MM.1S (cell line): ENCODE measurements at regions not wholly inside any gene's neighbourhood (a gene's known extent, or its start where the extent isn't known, plus 50 kb on each side); places are given as distances from the start of the nearest gene placed in this dataset.
"Not testable (repeated sequence)": the region's sequence is repeated elsewhere in the genome, so short reads cannot be mapped to it uniquely, and the experiment has no call there.

Experiments used
- DNase-seq: peaks from one replicate; pipeline ENCODE4 v3.0.0-alpha.2; 2015
- H2AFZ ChIP-seq: fragments of 300-600 bp; sonication (generic); 2 replicates; pipeline ENCODE4 v1.6.0; 2016; ENCODE audit warnings: antibody characterized with exemption, low read length
- H3F3A ChIP-seq: fragments of 300-600 bp; sonication (generic); 2 replicates; pipeline ENCODE4 v1.6.1; 2016; ENCODE audit warnings: mild to moderate bottlenecking, antibody characterized with exemption, low read length, moderate library complexity, mixed read lengths; ENCODE audit not compliant: insufficient read depth
- H3K27ac ChIP-seq: fragments of 300-600 bp; sonication (generic); 2 replicates; pipeline ENCODE4 v1.5.1; 2016; ENCODE audit warnings: mild to moderate bottlenecking, low read length
- H3K27me3 ChIP-seq: fragments of 300-600 bp; sonication (generic); replicated peaks from 2 replicates; pipeline ENCODE4 v1.6.0; 2016; ENCODE audit warnings: low read length; ENCODE audit not compliant: insufficient read depth
- H3K36me3 ChIP-seq: fragments of 300-600 bp; sonication (generic); replicated peaks from 2 replicates; pipeline ENCODE4 v1.6.1; 2016; ENCODE audit warnings: mild to moderate bottlenecking, low read length, mixed read lengths; ENCODE audit not compliant: insufficient read depth
- H3K4me1 ChIP-seq: fragments of 300-600 bp; sonication (generic); 2 replicates; pipeline ENCODE4 v1.6.1; 2016; ENCODE audit warnings: low read length, mixed read lengths
- H3K4me2 ChIP-seq: fragments of 300-600 bp; sonication (generic); 2 replicates; pipeline ENCODE4 v1.6.0; 2016; ENCODE audit warnings: low read depth, low read length
- H3K4me3 ChIP-seq: fragments of 300-600 bp; sonication (generic); 2 replicates; pipeline ENCODE4 v1.5.1; 2016; ENCODE audit warnings: low read length, mixed read lengths
- H3K79me2 ChIP-seq: fragments of 300-600 bp; sonication (generic); 2 replicates; pipeline ENCODE4 v1.6.1; 2016; ENCODE audit warnings: mixed run types, low read length, mixed read lengths
- H3K9ac ChIP-seq: fragments of 300-600 bp; sonication (generic); 2 replicates; pipeline ENCODE4 v1.6.1; 2016; ENCODE audit warnings: low read length, mixed read lengths
- H3K9me2 ChIP-seq: fragments of 300-600 bp; sonication (generic); replicated peaks from 2 replicates; pipeline ENCODE4 v1.6.1; 2016; ENCODE audit warnings: mild to moderate bottlenecking, low read length, mixed read lengths; ENCODE audit not compliant: insufficient read depth
- H3K9me3 ChIP-seq: fragments of 300-600 bp; sonication (generic); replicated peaks from 2 replicates; pipeline ENCODE4 v1.6.1; 2016; ENCODE audit warnings: mild to moderate bottlenecking, low read length, mixed read lengths; ENCODE audit not compliant: insufficient read depth
- H4K20me1 ChIP-seq: fragments of 300-600 bp; sonication (generic); 2 replicates; pipeline ENCODE4 v1.6.1; 2016; ENCODE audit warnings: mild to moderate bottlenecking, low read length, moderate library complexity, mixed read lengths; ENCODE audit not compliant: insufficient read depth

GRCh38 chr15:101945896-101946295 is 133.9 kb downstream of the OR4F15 start:
- not testable (repeated sequence) for H3K36me3 ChIP-seq, H3K9me3 ChIP-seq, H2AFZ ChIP-seq, H3K79me2 ChIP-seq, H4K20me1 ChIP-seq, DNase-seq, H3K4me3 ChIP-seq, H3K4me1 ChIP-seq, H3K4me2 ChIP-seq, H3K27me3 ChIP-seq, H3K9me2 ChIP-seq, H3K9ac ChIP-seq, H3F3A ChIP-seq, H3K27ac ChIP-seq

DNA sequence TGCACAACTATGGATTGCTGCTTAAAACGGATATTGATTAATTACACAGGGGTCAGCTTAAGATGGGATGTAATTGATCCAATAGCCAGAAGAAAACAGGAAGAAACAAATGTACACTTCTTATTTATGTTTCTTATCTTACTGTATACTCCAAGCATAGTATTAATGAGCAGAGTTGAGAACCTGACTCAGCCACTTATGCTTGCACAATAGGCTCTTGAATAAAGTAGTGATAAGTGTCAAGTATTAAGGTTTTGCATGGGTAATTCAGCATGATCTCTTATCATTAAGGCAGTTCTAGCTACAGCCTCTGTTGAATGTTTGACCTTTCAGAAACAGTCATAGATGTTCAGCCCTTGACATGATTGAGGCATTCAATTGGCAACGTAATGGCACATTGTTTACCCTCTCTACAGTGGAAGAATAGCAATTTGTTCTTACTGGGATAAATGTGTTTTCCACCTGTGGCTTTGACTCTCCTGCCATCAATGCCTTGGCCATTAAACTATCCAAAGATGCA is 136.5 kb downstream of the OR4F15 start:
- H3K9me2 ChIP-seq, H3K79me2 ChIP-seq, H2AFZ ChIP-seq, H3K9ac ChIP-seq, H3K4me2 ChIP-seq, DNase-seq, H4K20me1 ChIP-seq, H3K9me3 ChIP-seq, H3K27me3 ChIP-seq, H3K27ac ChIP-seq, H3K4me3 ChIP-seq, H3K4me1 ChIP-seq, H3K36me3 ChIP-seq, H3F3A ChIP-seq: not testable (repeated sequence)

- not testable (repeated sequence) for H3K4me3 ChIP-seq, H3K9ac ChIP-seq, H3K27me3 ChIP-seq, H3K9me2 ChIP-seq, H4K20me1 ChIP-seq, H3K36me3 ChIP-seq, H3K9me3 ChIP-seq, H3K4me2 ChIP-seq, DNase-seq, H2AFZ ChIP-seq, H3K79me2 ChIP-seq, H3F3A ChIP-seq, H3K4me1 ChIP-seq, H3K27ac ChIP-seq
Observed at GRCh38 chr15:101949380-101950065, 137.5 kb downstream of the OR4F15 start.

- not testable (repeated sequence) for H3K79me2 ChIP-seq, H3K27me3 ChIP-seq, DNase-seq
Observed at GRCh38 chr15:101953993-101954392, 142.0 kb downstream of the OR4F15 start.

DNA sequence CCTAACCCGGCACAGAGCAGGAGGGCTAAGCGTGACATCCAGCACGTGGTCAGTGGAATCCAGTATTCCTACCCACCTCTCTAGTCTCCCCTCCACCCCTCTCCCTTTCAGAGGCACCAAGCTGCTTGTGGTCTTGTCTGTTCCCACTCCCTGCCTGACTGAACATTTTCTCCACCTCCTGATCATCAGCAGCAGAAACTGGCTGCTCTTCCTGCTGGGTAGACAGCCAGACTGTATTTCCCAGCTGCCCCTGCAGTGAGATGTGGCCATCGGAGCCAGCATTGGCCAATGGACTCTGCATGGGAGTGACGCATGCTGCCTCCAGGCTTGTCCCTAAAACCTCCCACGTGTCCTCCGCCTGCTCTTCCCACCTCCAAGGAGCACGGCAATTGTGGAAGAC is 143.8 kb downstream of the OR4F15 start:
- H3K9me2 ChIP-seq, H3K4me1 ChIP-seq, H3K4me2 ChIP-seq, H3K9ac ChIP-seq, H3K9me3 ChIP-seq, H3K36me3 ChIP-seq, H3K4me3 ChIP-seq, H4K20me1 ChIP-seq, H3F3A ChIP-seq, H3K79me2 ChIP-seq, H2AFZ ChIP-seq, H3K27ac ChIP-seq, H3K27me3 ChIP-seq, DNase-seq: not testable (repeated sequence)

More at GRCh38 chr15:101953993-101954392, 142.0 kb downstream of the OR4F15 start:
- not testable (repeated sequence) for H3F3A ChIP-seq, H3K9me3 ChIP-seq, H3K36me3 ChIP-seq, H2AFZ ChIP-seq, H3K9ac ChIP-seq, H3K4me2 ChIP-seq, H4K20me1 ChIP-seq, H3K27ac ChIP-seq, H3K4me1 ChIP-seq, H3K9me2 ChIP-seq, H3K4me3 ChIP-seq

GRCh38 chr15:101958656-101959055 is 146.7 kb downstream of the OR4F15 start:
- not testable (repeated sequence) for H3K9me3 ChIP-seq, H3K4me1 ChIP-seq, H3K27me3 ChIP-seq, H3K9me2 ChIP-seq, DNase-seq, H3K4me3 ChIP-seq, H3K9ac ChIP-seq, H2AFZ ChIP-seq, H3K79me2 ChIP-seq, H3K27ac ChIP-seq, H3K36me3 ChIP-seq, H4K20me1 ChIP-seq, H3F3A ChIP-seq, H3K4me2 ChIP-seq

- H3K79me2 ChIP-seq, H3K4me3 ChIP-seq, H3K9me2 ChIP-seq, H3F3A ChIP-seq, DNase-seq, H3K27me3 ChIP-seq, H3K36me3 ChIP-seq, H2AFZ ChIP-seq, H4K20me1 ChIP-seq, H3K9me3 ChIP-seq, H3K4me1 ChIP-seq, H3K27ac ChIP-seq, H3K4me2 ChIP-seq, H3K9ac ChIP-seq: not testable (repeated sequence)
Observed at GRCh38 chr15:101961263-101961662, 149.3 kb downstream of the OR4F15 start.

DNA sequence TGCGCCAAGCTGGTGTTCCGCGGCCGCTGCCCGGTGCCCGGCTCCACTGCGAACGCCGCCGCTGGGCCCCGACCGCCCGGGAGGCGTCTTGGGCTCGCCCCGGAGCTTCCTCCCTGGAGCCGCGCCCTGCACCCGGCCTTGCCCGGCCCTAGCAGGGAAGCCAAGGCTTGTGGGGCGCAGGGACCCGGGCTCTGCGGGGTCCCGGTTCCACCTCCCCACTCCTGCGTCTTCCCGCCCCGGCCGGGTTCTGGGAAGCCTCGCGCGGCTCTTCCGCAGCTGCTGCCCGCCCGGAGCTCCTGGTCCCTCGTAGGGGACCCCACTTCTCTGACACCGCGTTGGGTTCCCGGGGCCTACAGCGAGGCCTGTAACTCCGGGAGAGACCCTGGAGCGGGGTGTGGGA is 149.8 kb downstream of the OR4F15 start:
- H3K27ac ChIP-seq, H3K4me1 ChIP-seq, H3K27me3 ChIP-seq, H3K79me2 ChIP-seq, H3K4me2 ChIP-seq, H3K36me3 ChIP-seq, H4K20me1 ChIP-seq, DNase-seq, H3K9me3 ChIP-seq, H3K9me2 ChIP-seq, H3K9ac ChIP-seq, H2AFZ ChIP-seq, H3F3A ChIP-seq, H3K4me3 ChIP-seq: not testable (repeated sequence)
